ENCODE measurements at regions not wholly inside any gene's neighbourhood (a gene's known extent, or its start where the extent isn't known, plus 50 kb on each side); places are given as distances from the start of the nearest gene placed in this dataset.

DNA sequence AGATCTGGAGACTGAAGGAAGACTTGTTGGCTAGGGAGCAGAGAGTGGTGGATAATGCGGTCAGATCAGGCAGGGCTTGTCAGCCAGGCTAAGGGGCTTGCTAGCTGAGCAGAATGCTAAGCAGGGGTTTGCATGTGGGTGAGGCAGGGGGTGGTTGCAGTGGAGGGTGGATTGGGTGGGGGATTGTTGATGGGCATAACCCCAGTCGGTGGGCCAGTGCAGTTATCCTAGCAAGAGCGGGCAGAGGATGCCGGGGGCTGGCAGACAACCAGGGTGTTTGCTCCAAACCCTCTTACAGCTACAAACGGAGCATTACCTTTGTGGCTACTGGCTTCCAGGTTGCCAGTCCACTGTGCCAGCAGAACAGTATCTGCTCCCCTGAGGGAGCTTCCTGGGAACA lies 131.5 kb upstream of the LGALSL start:
- no peak for DNase-seq

DNA sequence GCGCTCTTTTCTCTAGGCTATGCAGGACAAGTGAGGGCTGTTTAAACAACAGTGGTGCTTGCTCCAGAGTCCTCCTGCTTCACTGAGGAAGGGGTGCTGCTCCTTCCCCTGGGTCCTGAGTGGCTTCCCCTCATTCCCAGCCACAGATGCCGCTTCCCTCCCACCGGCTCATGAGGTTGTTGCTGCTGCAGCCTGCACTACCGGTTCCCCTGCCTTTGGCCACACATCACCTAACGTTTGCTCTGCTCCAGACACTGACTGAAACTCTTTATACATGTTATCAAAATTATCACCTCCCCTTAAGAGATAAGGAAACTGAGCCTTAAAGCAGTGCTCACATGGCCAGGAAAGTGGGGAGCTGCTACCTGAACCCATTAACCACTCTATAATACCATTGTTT lies 130.8 kb upstream of the LGALSL start:
- DNase-seq, result no peak

DNA sequence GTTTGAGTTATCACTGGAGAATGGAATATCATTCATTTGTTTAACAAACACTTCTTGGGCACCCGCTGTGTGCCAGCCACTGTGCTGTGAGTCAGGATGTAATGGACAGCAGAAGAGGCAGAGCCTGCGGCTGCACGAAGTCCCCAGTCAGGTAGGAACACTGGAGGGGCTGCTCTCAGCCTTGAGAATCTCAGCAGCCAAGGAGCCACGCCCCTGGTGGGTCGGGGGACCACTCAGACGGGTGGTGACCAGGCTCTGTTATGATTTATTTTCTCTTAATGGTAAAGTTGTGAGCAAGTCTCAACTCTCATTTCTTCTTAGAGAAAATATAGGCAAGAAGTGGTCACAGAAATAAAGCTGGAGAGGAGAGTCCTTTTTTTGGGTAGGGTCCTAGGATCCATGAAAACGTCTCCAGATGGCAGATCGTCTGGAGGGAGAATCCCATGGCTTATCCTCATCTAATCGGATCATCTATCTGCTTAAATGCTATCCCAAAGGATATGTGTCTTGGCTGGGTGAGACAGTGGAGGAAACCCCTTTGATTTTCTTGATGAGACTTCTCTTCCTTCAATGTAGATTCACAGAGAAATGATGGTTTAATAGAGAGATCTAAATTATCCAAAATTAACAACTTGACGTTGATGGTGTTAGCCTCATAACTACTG lies 129.1 kb upstream of the LGALSL start:
- DNase-seq, result no peak

DNA sequence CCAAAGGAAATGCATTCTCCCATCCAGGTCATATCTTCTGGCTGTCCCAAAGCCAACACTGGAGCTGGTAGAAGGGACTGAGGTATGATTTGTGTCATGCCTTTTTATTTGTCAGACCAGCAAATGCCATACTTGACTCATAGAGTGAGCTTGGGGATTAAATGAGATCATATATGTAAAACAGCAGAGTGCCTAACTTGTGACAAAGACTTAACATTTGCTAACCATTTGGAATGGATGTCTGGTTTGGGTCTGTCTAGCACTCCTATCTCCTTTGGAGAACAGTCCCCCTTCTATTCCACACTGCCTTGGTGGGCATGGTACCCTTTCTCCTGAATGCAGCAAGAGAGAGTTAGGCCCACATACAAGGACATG lies 128.5 kb upstream of the LGALSL start:
- DNase-seq, result no peak

DNA sequence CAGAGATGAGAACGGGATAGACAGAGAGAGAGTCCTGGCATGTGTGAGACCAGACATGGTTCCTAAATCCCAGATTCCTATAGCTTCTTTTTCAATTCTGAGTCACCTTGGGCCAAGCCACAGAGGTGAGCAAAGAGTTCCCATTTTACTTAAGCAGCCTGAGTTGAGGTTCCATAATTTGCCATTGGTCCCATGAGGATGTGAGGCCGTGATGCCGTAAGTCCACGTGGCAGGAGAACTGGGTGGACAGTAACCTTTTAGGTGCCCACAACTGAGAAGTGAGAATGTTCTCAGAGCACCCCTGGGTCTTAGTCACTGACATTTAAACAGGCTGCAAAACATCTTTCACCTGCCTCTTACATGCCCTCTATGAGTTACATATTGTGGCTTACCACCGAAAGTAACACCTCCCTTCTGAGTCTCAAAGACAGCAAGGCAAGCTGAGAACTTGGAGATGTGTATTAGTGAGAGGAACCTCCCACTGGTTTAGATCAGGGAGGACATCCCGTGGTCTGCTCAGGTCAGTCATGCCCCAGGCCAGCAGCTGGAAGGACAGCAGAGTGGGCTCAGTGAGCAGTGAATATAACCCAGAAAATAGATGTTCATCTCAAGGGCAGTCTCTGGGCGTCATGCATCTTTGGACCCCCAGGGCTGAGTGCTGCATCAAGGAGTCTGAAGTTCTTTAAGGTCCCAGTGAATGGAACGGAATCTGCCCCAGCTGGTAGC lies 127.9 kb upstream of the LGALSL start:
- DNase-seq, result no peak

DNA sequence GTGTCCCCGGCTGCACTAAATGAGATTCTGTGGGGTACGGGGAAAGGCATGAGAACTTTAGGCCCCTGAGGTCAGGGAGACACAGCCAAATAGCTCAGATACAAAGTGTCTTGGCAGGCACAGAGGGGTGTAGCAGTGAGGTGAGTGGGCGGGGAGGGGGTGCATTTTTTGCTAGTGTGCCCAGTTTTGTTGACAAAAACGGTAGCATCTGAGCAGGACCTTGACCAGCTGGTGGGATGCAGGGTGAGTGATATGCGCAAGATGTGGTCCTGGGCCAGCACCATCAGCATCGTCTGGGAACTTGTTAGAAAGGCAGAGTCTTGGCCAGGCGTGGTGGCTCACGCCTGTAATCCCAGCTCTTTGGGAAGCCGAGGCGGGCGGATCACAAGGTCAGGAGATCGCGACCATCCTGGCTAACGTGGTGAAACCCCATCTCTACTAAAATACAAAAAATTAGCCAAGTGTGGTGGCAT lies 127.3 kb upstream of the LGALSL start:
- DNase-seq, result no peak

DNA sequence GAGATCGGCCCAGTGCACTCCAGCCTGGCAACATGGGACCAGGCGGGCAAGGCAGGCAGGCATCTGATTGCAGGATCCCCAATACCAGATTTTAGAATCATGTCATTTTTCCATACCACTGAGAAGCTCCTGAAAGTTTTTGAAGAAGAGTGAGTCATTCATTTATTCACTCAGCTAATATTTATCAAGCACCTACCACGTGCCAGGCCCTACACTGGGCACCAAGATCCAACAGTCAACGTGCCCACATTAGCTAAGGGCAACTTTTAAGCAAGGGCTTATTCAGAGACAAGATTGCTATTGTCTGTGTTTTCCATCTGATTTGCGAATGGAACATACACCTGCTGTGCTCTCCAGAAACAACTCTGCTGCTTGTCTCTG lies 126.8 kb upstream of the LGALSL start:
- no peak for DNase-seq

DNA sequence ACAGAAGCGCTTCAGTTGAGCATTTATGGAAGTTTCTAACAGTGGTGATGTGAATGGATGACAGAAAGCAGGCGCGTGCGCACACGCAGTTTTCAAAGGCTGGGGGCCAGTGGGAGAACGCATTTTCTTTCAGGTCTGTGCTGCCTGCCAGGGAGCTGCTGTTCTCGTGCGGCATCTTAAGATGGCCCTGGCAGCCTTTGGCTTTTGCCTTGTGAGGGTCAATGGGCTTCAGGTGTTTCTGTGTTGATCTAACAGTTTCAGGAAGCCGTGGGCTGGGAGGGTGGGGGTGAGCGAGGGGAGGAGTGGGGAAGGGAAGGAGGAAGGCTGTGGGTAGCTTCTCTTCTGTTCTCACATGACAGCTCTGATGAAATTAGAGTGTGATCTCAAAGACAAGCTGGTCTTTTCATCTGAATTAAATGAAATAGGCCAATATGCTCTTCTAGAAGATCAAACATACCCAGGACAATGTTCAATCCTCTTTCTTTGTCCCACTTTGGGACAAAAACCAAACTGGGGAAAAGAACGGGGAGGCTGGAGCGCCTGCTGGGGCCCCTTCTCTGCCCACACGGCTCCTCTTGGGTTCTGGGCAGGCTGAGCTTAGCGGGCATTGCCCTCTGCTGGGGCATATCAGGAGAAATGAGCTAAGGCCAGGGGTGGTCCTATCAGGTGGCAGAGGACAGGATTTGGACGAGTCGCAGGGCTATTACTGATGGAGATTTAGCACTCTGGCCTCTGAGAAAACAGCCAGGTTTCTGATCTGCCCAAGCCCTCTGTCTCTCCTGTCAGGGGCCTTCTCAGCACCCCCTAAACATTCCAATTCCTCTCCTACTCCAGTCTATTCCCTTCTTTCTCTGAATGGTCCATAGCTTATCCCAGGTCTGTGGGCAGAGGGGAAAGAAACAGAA lies 126.2 kb upstream of the LGALSL start:
- peak; percentile 27 for DNase-seq

DNA sequence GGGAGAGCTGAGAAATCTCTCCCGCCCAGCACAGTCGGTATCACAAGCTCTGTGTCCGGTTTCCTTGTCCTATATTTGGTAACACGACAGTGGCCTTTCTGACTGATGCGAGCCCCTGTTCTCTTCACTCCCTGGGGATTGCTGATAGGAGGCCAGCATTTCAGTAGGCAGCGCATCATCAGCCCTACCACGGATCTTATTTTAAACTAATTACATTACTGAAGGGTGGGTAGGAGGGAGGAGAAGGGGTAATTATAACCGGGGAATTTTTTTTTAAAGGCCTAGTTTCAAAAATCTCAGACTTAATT lies 125.6 kb upstream of the LGALSL start:
- no peak for DNase-seq

DNA sequence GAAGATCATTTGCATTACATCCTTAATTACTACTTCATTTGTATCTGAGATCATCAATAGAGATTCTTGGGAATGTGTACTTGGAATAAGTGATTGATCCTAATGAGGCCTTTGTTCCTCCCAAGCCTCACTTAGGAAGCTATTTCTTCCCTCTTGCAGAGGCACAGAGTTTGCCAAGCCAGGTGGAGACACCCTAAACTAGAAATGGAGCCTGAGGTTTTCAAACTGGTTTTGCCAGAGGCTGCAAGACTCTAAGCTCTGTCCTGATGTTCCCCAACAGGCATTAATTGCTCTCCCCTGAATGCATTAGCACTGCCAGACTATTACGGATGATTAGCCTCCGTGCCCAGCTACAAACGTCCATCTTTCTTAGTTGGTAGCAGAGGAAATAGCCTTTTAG lies 125.2 kb upstream of the LGALSL start:
- no peak for DNase-seq

DNA sequence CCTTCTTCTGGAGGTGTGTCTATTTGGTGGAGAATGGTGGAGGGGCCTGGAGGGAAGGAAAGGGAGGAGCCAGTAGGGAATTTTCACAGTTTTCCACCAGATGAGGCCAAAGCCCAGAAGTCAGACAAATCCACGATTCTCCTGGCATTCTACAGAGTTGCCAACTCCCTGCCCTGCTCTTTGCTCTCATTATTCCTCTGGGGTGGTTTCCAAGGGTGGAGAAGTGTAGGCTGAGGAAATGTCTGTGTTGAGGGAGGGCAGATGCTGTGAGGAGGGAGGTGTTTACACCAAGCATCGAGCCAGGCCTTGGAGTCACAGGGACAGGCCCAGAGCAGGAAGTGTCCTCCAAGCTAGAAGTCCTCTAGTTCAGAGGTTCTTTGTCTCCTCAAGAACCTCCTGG lies 124.1 kb upstream of the LGALSL start:
- no peak for DNase-seq

DNA sequence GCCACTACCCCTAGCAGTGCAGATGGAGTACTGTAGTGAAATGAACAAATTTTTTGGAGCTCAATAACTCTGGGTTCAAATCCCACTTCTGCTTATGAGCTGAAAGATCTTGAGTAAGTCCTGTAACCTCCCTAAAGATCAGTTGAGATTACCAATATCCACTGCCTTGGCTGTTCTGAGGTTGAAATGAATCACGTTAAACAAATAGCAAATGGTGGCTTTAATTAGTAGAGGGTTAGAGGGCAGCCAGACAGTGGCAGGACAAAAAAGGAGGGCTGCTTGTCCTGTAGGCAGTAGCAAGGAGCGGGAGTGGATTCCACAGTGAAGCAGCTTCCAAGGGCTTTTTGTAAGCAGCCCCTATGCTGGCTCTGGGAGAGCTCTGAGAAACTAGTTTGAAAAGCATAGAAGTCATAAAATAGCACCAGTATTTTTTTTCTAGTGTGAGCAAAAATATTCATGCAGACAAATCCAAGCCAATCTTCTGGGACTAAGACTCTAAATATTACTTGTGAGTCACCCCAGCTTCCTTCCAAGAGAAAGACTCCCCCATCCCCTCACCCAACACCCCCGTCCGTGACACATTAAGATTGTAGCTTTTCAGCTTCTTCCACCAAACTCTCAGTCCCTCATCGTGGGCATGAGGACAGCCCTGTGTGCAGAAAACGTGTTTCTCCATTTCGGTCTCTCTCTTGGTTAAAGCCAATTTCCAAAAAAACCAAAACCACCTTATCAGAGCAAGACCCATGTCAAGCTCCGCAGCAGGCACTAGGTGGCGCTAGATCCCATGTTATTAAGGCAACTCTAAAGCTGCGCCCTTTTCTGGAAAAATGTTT lies 123.5 kb upstream of the LGALSL start:
- DNase-seq, result peak; percentile 76

DNA sequence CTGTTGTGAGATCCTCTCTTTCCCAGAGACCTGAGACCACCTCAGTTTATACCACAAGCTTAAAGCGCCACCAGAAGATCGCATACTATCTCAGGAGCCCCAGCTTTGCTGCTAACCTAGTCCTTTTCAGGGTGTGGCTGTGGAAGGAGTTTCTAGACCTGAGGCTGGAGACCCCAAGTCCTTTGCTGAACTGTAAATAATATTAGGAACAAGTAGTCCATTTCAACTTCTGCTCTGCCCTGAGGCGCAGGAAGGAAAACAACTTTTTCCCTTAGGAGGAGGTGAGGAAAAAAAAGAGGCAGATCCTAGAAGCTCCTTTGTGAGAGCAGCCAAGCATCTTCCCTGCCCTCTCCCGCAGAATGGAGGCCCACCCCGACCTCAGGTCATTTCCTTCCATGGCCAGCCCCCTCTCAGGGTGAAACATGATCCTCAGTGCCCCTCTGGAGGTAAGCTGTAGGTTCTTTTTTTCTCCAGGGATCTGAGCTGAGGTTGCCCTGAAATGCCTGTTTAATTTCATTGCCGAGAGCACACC lies 122.8 kb upstream of the LGALSL start:
- DNase-seq, result no peak

DNA sequence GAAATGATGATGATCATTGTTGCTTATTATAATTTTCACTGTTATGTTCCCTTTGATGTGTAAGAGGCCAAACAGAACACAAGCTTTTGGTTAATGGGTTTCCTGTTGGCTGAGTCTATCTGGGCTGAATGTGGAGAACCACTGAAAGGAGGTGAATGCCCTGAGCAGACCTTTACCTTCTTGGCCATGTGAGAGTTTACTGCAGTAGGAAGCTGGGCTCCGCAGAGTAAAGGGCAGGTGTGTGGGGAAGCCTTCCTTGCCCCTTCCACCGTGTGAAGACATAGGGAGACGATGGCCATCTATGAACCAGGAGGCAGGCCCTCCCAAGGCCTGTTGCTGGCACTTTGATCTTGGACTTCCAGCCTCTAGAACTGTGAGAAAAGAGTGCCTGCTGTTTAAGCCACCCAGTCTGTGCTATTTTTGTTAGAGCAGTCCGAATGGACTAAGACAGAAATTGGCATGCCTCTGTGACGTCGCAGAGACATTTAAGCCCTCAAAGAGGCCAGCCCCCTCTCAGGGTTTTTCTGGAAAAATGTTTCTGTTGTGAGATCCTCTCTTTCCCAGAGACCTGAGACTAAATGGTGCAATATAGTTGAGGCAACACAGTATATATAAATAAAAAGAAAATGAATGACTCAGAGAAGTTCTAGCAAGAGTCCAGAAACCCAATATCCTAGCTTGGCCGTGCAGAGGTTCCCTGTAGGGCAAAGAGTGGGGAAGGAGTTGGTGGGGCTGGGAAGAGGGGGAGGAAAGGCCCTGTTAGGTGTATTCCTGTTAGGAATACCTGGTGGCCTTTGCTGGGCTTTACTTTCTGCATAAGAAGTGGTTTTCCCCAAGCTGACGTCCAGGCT lies 121.9 kb upstream of the LGALSL start:
- DNase-seq, result no peak

DNA sequence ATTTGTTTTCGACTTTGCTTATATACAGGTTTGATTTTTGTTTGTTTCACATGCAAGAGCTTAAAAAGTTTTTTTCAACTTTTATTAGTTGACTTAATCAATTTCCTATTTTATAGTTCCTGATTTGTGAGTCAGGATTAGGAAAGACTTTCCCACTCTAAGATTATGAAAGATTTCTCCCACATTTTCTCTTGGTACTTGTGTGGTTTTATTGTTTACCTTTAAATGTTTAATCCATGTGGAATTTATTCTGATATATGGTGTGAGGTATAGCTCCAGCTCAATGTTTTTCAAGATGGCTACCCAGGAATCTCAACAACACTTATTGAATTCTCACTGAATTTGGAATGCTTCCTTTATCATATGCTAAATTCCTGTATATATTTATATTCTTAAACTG lies 117.8 kb upstream of the LGALSL start:
- no peak for DNase-seq

DNA sequence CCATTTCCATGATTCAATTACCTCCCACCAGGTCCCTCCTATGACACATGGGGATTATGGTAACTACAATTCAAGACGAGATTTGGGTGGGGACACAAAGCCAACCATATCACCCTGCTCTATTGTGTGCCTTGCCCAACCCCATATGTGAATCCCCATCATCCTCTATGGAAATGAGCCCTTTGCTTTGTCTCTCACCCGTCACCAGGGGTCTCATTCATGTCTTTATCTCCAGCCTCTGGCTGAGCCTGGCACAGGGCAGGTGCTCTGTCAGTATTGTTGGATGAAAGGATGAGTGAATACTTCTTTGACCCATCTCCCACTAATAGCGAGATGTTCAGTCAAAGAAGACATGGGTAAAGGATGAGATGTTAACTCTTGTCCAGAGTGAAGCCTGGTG lies 116.6 kb upstream of the LGALSL start:
- no peak for DNase-seq

DNA sequence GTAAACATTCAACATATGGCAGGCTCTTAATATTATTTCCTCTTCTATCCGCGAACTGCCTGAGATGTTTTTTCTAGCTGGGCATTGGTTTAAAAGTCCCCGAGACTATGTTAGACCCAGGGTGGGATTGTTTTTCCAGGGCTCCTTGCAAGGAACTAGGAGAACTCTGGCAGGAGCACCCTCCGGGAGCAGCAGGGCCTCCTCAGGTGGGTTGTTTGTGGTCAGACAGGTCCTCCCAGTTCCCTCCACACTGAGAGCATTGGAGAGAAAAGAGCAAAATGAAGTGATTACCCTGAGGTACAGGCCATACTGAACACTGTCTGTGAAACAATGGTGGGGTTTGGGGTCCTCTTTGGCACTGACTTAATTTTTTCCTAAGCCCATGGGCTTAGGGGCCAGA lies 115.9 kb upstream of the LGALSL start:
- no peak for DNase-seq

DNA sequence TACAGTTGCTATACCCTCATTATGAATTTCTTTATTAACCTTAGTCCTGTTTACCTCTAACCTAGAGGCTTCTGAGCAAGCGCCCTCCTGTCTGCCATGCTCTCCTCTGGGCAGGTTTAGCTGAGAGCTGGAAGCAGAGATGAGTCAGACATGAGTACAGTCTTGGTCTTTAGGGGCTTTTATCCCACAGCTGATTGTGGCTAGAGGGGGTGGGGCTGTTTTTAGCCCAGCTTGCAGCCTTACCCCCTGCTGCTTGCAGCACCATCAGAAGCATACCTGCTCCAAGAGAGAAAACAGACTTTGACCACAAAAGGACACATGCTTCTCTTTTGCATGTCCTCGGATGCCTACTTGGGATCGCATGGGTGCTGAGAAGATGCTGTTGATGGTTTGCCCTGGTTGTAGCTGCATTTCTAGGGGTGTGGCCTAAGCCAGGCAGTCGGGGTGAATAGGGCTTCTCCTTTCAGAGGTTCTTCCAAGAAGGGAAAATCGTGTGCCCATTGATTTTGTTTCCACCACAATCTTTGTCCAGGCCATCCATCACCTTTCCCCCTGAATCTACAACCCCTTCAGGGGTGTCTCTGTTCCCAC lies 115.0 kb upstream of the LGALSL start:
- DNase-seq, result no peak

DNA sequence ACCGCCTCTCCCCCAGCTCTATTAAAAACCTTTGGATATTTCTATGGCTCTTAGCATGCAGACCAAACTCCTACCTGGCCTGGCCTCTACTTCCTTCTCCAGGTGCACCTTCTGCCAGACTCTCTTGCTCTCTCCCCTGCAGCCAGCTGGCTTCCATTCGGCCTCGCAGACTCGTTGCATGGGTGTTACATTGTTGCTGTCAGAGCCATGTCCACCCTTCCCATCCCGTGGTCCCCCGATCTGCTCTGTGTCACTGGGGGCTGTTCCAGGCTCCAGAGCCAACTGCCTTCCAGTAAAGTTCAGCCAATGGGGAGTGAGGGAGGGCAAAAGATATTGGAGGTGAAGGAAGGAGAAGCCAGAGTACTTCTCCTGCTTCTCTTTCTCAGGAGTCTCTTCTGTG lies 112.5 kb upstream of the LGALSL start:
- DNase-seq, result no peak

DNA sequence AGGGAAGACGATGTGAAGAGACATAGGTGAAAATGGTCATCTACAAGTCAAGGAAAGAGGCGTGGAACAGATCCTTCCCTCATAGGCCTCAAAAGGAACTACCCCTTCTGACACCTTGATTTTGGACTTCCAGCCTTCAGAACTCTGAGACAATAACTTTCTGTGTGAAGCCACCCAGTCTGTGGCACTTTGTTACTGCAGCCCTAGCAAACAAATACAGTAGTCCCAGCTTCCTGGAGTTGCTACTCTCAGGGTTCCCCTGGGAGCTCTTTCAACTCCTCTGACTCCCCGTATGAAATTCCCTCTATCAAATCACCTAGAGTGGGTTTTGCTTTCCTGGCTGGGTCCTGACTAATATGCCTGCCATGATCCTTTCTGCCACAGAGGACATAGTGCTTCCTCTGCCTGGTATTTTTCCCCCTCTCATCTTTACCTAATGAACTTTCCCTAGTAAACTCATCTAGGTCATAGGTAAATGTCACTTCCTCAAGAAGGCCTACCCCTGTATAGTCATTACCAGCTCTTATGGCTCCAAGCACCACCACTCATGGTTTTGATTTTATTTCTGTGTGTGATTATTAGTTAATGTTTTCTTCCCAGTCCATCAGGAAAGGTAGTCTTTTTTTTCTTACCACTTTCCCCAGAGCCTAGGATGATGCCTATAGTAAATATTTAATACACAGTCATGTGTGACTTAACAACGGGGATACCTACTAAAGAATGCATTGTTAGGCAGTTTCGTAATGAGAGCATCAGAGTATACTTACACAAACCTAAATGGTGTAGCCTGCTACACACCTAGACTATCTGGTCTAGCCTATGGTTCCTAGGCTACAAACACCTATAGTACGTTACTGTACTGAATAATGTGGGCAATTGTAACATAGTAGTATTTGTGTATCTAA lies 111.5 kb upstream of the LGALSL start:
- peak; percentile 41 for DNase-seq
